NT2/D1 (cell line): ENCODE measurements at regions not wholly inside any gene's neighbourhood (a gene's known extent, or its start where the extent isn't known, plus 50 kb on each side); places are given as distances from the start of the nearest gene placed in this dataset.

Source experiments
- DNase-seq: peaks from one replicate; pipeline ENCODE4 v3.0.0-alpha.2; 2011; ENCODE audit warnings: low read depth, low spot score
- H3K27me3 ChIP-seq: 2 replicates; pipeline ENCODE4 v1.6.0; 2011; ENCODE audit warnings: mild to moderate bottlenecking; ENCODE audit not compliant: insufficient read length, insufficient read depth
- H3K36me3 ChIP-seq: 2 replicates; pipeline ENCODE4 v1.6.1; 2011; ENCODE audit warnings: mild to moderate bottlenecking, low read length, mixed read lengths; ENCODE audit not compliant: insufficient read depth, insufficient read length
- H3K4me1 ChIP-seq: 2 replicates; pipeline ENCODE4 v1.5.1; 2011; ENCODE audit not compliant: insufficient read depth, insufficient read length
- H3K4me3 ChIP-seq: 2 replicates; pipeline ENCODE4 v1.5.1; 2011; ENCODE audit warnings: low read depth; ENCODE audit not compliant: insufficient read length
- H3K9ac ChIP-seq: 2 replicates; pipeline ENCODE4 v1.6.0; 2011; ENCODE audit warnings: low read depth; ENCODE audit not compliant: insufficient read length
- H3K9me3 ChIP-seq: 2 replicates; pipeline ENCODE4 v1.5.1; 2011; ENCODE audit warnings: mild to moderate bottlenecking, low read length; ENCODE audit not compliant: insufficient read depth
- SUZ12 ChIP-seq: IDR thresholded peaks from 2 replicates; pipeline ENCODE4 v1.6.1; 2011; ENCODE audit not compliant: insufficient read length, insufficient read depth; ENCODE audit errors: extremely low read depth
- YY1 ChIP-seq: IDR thresholded peaks from 2 replicates; pipeline ENCODE4 v1.6.1; 2011; ENCODE audit not compliant: insufficient read length, insufficient read depth
- ZNF274 ChIP-seq: IDR thresholded peaks from 2 replicates; pipeline ENCODE4 v1.6.1; 2011; ENCODE audit warnings: mild to moderate bottlenecking, low read depth, low read length

- no peak overlapping the region for H3K9ac ChIP-seq
- no peak for TF ChIP-seq SUZ12
- no peak for TF ChIP-seq ZNF274
- no peak for TF ChIP-seq YY1
- H3K27me3 ChIP-seq, result no peaks in the 10 kb centered on the region
- H3K9me3 ChIP-seq, result no peaks in the 10 kb centered on the region
- H3K4me3 ChIP-seq, result no peak overlapping the region
- no peaks in the 10 kb centered on the region for H3K36me3 ChIP-seq
- no peaks in the 10 kb centered on the region for H3K4me1 ChIP-seq
- no peak for DNase-seq
Measured at GRCh38 chr14:54046250-54046649, 89.6 kb upstream of the BMP4 start.

- no peak for DNase-seq
- Histone ChIP-seq H3K4me1 (no peaks in the 10 kb centered on the region), H3K27me3 (no peaks in the 10 kb centered on the region), H3K9me3 (no peaks in the 10 kb centered on the region), H3K9ac (no peak overlapping the region), H3K4me3 (no peak overlapping the region), H3K36me3 (no peaks in the 10 kb centered on the region)
- TF ChIP-seq SUZ12 (no peak), YY1 (no peak), ZNF274 (no peak)
Measured at GRCh38 chr14:54047645-54048308, 91.2 kb upstream of the BMP4 start.

GRCh38 chr14:54048311-54048710, 91.7 kb upstream of the BMP4 start:
- Histone ChIP-seq H3K4me3 (no peak overlapping the region), H3K9ac (no peak overlapping the region), H3K27me3 (no peaks in the 10 kb centered on the region), H3K4me1 (no peaks in the 10 kb centered on the region), H3K36me3 (no peaks in the 10 kb centered on the region), H3K9me3 (no peaks in the 10 kb centered on the region)
- DNase-seq, result no peak
- TF ChIP-seq SUZ12, result no peak
- no peak for TF ChIP-seq ZNF274
- no peak for TF ChIP-seq YY1

- Histone ChIP-seq H3K36me3 (no peaks in the 10 kb centered on the region), H3K27me3 (no peaks in the 10 kb centered on the region), H3K4me1 (no peaks in the 10 kb centered on the region), H3K4me3 (no peak overlapping the region), H3K9ac (no peak overlapping the region), H3K9me3 (no peaks in the 10 kb centered on the region)
- TF ChIP-seq SUZ12 (no peak), YY1 (no peak), ZNF274 (no peak)
- DNase-seq, result no peak
Measured at GRCh38 chr14:54048736-54049135, 92.1 kb upstream of the BMP4 start.

- H3K4me1 ChIP-seq, result no peaks in the 10 kb centered on the region
- TF ChIP-seq ZNF274 (no peak), YY1 (no peak), SUZ12 (no peak)
- DNase-seq, result no peak
- no peaks in the 10 kb centered on the region for H3K9me3 ChIP-seq
- no peak overlapping the region for H3K4me3 ChIP-seq
- H3K9ac ChIP-seq, result no peak overlapping the region
- H3K36me3 ChIP-seq, result no peaks in the 10 kb centered on the region
- H3K27me3 ChIP-seq, result no peaks in the 10 kb centered on the region
Measured at GRCh38 chr14:54050759-54051158, 94.1 kb upstream of the BMP4 start.

GRCh38 chr14:54052696-54053385, 96.2 kb upstream of the BMP4 start:
- no peak overlapping the region for H3K9ac ChIP-seq
- TF ChIP-seq YY1 (no peak), ZNF274 (no peak), SUZ12 (no peak)
- no peak for DNase-seq
- H3K4me1 ChIP-seq, result no peaks in the 10 kb centered on the region
- no peaks in the 10 kb centered on the region for H3K36me3 ChIP-seq
- no peaks in the 10 kb centered on the region for H3K27me3 ChIP-seq
- no peaks in the 10 kb centered on the region for H3K9me3 ChIP-seq
- H3K4me3 ChIP-seq, result no peak overlapping the region

DNA sequence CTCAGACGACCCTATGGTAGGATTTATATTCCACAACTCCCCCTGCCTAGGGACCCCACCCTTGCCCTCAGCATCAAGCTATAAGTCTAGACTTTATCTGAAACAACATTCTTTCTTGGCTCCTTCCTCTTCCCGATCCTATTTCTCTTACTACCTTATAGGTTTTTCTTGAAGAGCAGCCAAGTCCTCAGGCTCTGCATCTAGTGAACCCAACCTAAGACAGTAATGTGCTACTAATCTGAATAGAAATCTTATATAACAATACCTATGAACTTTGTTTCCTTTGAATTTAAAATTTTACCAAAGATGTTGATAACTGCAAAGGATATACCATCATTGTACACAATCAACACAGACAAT, 96.7 kb upstream of the BMP4 start:
- H3K9ac ChIP-seq, result no peak overlapping the region
- H3K36me3 ChIP-seq, result no peaks in the 10 kb centered on the region
- no peak for DNase-seq
- H3K27me3 ChIP-seq, result no peaks in the 10 kb centered on the region
- H3K9me3 ChIP-seq, result no peaks in the 10 kb centered on the region
- H3K4me1 ChIP-seq, result no peaks in the 10 kb centered on the region
- TF ChIP-seq ZNF274, result no peak
- no peak for TF ChIP-seq YY1
- no peak for TF ChIP-seq SUZ12
- H3K4me3 ChIP-seq, result no peak overlapping the region
